AG04450 (cell line): ENCODE measurements at regions not wholly inside any gene's neighbourhood (a gene's known extent, or its start where the extent isn't known, plus 50 kb on each side); places are given as distances from the start of the nearest gene placed in this dataset.
"Not testable (repeated sequence)": the region's sequence is repeated elsewhere in the genome, so short reads cannot be mapped to it uniquely, and the experiment has no call there.

Experiments used
- CTCF ChIA-PET: fragments of 300-600, 350-600 bp; formaldehyde crosslinking; extraction: SDS; loops from one replicate; lab custom pipeline; 2022; ENCODE audit warnings: antibody characterized with exemption, inconsistent platforms; lab: Charles Lee
- POLR2A ChIA-PET: fragments of 350-600 bp; formaldehyde crosslinking; extraction: SDS; loops from one replicate; lab custom pipeline; 2021; ENCODE audit warnings: antibody characterized with exemption, inconsistent platforms; lab: Yijun Ruan, JAX
- DNase-seq: peaks from one replicate; pipeline ENCODE4 v3.0.0-alpha.2; 2011; ENCODE audit warnings: low read depth, low spot score
- H3K27ac ChIP-seq: one replicate; pipeline ENCODE4 v1.5.1; 2012; ENCODE audit warnings: low read depth, low read length, control low read depth
- H3K27me3 ChIP-seq: one replicate; pipeline ENCODE4 v1.6.0; 2012; ENCODE audit warnings: low read length; ENCODE audit not compliant: control insufficient read depth, insufficient read depth
- H3K4me3 ChIP-seq: 2 replicates; pipeline ENCODE4 v1.5.1; 2011; ENCODE audit warnings: mild to moderate bottlenecking, low read depth, low read length, control low read depth
- H3K9me3 ChIP-seq: 2 replicates; pipeline ENCODE4 v1.5.1; 2012; ENCODE audit warnings: low read length; ENCODE audit not compliant: control insufficient read depth, insufficient read depth
- CTCF ChIP-seq: IDR thresholded peaks from 2 replicates; pipeline ENCODE4 v1.5.1; 2011; ENCODE audit warnings: low read depth, low read length, control low read depth, inconsistent platforms

DNA sequence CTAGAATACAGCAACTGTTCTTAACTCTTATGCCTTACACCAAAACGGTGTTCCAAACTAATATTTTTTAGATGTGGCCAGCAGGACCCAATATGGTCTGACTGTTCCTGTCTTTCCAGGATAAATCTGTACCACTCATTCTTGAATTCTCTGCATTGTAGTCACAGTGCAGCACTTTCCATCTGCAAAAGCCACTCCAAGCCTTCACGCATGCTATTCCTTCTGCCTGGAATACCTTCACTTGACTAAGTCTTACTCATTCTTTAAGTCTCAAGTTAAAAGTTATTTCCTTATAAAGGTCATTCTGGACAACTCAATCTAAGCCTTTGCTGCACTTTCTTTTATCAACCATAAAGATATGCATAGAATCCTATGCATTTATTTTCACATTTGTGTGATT is 1194.5 kb downstream of the PLA2G4A start:
- H3K9me3 ChIP-seq: no peaks in the 10 kb centered on the region
- ChIA-PET CTCF (no interaction called here), POLR2A (no interaction called here)
- H3K27me3 ChIP-seq: no peaks in the 10 kb centered on the region
- no peak overlapping the region for H3K4me3 ChIP-seq
- H3K27ac ChIP-seq: no peak overlapping the region
- TF ChIP-seq CTCF: no peak
- DNase-seq: peak; percentile 6

- peak; percentile 69 for DNase-seq
- no peak for TF ChIP-seq CTCF
- POLR2A ChIA-PET: interaction anchor here (0.6 to 0.9 kb wide), 2 partner anchors 63 to 456 kb away, joined by 3 read pairs; no protein-coding TSS in a partner anchor
- Histone ChIP-seq H3K4me3 (no peak overlapping the region), H3K27ac (no peak overlapping the region), H3K9me3 (no peaks in the 10 kb centered on the region), H3K27me3 (no peaks in the 10 kb centered on the region)
- CTCF ChIA-PET: interaction anchor here (0.5 kb wide), 1 partner anchor 138 kb away, joined by 5 read pairs; no protein-coding TSS in a partner anchor
Observed at GRCh38 chr1:188027613-188028012, 1198.9 kb downstream of the PLA2G4A start.

DNA sequence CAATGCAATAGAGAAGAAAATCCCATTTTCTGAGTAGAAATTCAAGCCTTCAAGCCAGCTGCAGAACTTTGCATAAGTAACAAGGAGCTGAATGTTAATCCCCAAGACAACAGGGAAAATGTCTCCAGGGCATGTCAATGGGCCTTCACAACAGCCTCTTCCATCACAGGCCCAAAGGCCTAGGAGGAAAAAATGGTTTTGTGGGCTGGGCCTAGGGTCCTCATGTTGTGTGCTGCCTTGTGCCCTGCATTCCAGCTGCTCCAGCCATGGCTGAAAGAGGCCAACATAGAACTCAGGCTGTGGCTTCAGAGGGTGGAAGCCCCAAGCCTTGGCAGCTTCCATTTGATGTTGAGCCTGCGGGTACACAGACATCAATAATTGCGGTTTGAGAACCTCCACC is 1208.8 kb downstream of the PLA2G4A start:
- H3K4me3 ChIP-seq, H3K27ac ChIP-seq, H3K9me3 ChIP-seq, POLR2A ChIA-PET, H3K27me3 ChIP-seq, CTCF ChIA-PET, DNase-seq: not testable (repeated sequence)

- H3K27me3 ChIP-seq: no peaks in the 10 kb centered on the region
- H3K27ac ChIP-seq: no peak overlapping the region
- TF ChIP-seq CTCF: no peak
- ChIA-PET CTCF (interaction anchor here (1.2 kb wide), 1 partner anchor 1668 kb away, joined by 3 read pairs; the partner anchor contains the start of genes ODR4 and TPR), POLR2A (no interaction called here)
- no peaks in the 10 kb centered on the region for H3K9me3 ChIP-seq
- no peak for DNase-seq
- H3K4me3 ChIP-seq: no peak overlapping the region
Observed at GRCh38 chr1:188043536-188044245, 1214.9 kb downstream of the PLA2G4A start.

GRCh38 chr1:188050250-188050649 is 1221.5 kb downstream of the PLA2G4A start:
- no peak for TF ChIP-seq CTCF

More at GRCh38 chr1:188050250-188050649, 1221.5 kb downstream of the PLA2G4A start:
- POLR2A ChIA-PET: no interaction called here
- Histone ChIP-seq H3K27me3 (no peaks in the 10 kb centered on the region), H3K9me3 (no peaks in the 10 kb centered on the region), H3K27ac (no peak overlapping the region), H3K4me3 (no peak overlapping the region)
- no peak for DNase-seq
- CTCF ChIA-PET: no interaction called here
